Keratinocyte (primary cell): ENCODE measurements at regions not wholly inside any gene's neighbourhood (a gene's known extent, or its start where the extent isn't known, plus 50 kb on each side); places are given as distances from the start of the nearest gene placed in this dataset.

ENCODE experiments used
- EZH2 ChIP-seq: IDR thresholded peaks from one replicate; pipeline ENCODE4 v1.6.1; 2012; ENCODE audit warnings: inconsistent platforms, mild to moderate bottlenecking, low read length, moderate library complexity
- TF ChIP-seq, protein P1 (sequence below), 3 experiments: IDR thresholded peaks in 1 of 3; conservative IDR thresholded peaks in 1 of 3; optimal IDR thresholded peaks in 1 of 3; 2 replicates in 2 of 3; 3 replicates in 1 of 3; pipeline versions ENCODE3 to v1.5.1; 2011; ENCODE audit warnings: low read length in 3 of 3, mild to moderate bottlenecking in 3 of 3, moderate library complexity in 2 of 3, control low read depth in 1 of 3, inconsistent platforms in 1 of 3; ENCODE audit not compliant: insufficient read depth in 2 of 3; ENCODE audit errors: extremely low read depth in 1 of 3

- TF ChIP-seq, protein P1, sequence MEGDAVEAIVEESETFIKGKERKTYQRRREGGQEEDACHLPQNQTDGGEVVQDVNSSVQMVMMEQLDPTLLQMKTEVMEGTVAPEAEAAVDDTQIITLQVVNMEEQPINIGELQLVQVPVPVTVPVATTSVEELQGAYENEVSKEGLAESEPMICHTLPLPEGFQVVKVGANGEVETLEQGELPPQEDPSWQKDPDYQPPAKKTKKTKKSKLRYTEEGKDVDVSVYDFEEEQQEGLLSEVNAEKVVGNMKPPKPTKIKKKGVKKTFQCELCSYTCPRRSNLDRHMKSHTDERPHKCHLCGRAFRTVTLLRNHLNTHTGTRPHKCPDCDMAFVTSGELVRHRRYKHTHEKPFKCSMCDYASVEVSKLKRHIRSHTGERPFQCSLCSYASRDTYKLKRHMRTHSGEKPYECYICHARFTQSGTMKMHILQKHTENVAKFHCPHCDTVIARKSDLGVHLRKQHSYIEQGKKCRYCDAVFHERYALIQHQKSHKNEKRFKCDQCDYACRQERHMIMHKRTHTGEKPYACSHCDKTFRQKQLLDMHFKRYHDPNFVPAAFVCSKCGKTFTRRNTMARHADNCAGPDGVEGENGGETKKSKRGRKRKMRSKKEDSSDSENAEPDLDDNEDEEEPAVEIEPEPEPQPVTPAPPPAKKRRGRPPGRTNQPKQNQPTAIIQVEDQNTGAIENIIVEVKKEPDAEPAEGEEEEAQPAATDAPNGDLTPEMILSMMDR (optimal IDR thresholded peaks at IDR 0.05 in 1 of 3, IDR thresholded peaks at IDR 0.05 in 1 of 3, conservative IDR thresholded peaks at IDR 0.05 in 1 of 3; ENCODE audit: extremely low read depth in 1 of 3, insufficient read depth in 2 of 3, low read length in 3 of 3): no peak
- no peak for TF ChIP-seq EZH2
Measured at GRCh38 chr1:199075792-199076191, 437.0 kb downstream of the PTPRC start.
